HG03575 (cell line): ENCODE measurements at regions not wholly inside any gene's neighbourhood (a gene's known extent, or its start where the extent isn't known, plus 50 kb on each side); places are given as distances from the start of the nearest gene placed in this dataset.
"Not testable (repeated sequence)": the region's sequence is repeated elsewhere in the genome, so short reads cannot be mapped to it uniquely, and the experiment has no call there.

ENCODE experiments used
- ATAC-seq: cut with Tn5 transposase; IDR thresholded peaks from one replicate; pipeline ENCODE4 v1.9.1; 2021; ENCODE audit not compliant: unreplicated experiment, insufficient number of reproducible peaks, low FRiP score; ENCODE audit errors: extremely low read depth

DNA sequence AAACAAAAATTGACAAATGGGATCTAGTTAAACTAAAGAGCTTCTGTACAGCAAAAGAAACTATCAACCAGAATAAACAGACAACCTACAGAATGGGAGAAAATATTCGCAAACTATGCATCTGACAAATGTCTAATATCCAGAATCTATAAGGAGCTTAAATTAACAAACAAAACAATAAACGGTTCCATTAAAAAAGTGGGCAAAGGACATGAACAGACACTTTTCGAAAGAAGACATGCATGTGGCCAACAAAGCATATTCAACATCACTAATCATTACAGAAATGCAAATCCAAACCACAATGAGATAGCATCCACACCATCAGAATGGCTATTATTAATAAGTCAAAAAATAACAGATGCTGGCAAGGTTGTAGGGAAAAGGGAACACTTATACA is 50.5 kb upstream of the MED13L start:
- not testable (repeated sequence) for ATAC-seq

DNA sequence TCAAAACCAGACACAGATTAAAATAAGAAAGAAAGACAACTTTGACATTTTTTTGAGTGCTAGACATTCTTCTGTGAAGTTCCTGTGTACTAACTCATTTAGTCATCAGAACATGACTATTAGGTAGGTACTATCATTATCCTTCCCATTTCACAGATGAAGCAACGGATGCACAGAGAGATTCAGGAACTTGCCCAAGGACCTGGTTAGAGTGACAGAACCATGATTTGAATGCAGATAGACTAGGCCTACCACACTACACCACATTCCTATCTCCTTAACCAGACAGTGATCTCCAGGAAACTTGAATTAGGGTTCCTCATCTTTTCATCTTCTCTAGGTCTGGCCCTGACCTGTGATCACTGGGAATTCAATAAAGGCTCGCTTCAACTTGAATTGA is 54.4 kb upstream of the MED13L start:
- no peak for ATAC-seq

DNA sequence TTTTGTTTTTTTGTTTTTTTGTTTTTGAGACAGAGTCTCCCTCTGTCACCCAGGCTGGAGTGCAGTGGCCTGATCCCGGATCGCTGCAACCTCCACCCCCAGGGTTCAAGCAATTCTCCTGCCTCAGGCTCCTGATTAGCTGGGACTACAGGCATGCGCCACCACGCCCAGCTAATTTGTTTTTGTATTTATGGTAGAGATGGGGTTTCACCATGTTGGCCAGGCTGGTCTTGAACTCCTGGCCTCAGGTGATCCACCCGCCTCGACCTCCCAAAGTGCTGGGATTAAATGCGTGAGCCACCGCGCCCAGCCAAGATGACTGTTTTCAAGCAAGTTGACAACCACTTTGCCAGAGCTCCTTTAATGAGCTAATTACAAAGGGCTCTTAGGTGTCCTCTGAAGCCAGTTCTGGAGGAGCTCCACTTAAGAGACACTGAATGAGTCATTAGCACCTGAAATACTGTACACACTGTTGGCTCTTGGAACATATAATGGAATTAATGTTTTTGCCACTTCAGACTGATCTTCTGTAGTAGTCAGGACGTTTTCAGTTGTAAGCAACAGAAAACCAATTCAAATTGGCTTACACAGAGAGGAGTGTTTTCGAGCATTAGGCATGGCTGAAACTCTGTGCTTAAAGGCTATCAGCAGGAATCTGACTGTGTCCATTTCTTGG is 55.4 kb upstream of the MED13L start:
- no peak for ATAC-seq

DNA sequence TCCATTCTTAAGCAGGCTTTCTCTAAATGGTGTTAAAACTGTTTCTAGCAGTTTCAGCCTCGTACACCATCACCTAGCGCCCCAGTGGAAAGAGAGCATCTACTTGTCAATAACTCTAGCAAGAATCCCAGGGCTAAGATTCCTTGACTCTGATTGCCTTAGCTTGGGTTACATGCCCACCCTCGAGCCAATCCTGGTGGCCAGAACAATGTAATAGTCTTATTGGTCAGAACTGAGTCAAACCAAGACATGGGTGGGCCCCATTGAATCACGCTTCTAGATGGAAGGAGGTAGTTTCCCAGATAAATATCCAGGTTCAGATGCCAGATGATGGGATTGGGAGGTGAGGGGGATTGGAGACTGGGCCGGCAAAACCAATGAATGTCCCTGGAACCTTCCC is 55.9 kb upstream of the MED13L start:
- no peak for ATAC-seq

DNA sequence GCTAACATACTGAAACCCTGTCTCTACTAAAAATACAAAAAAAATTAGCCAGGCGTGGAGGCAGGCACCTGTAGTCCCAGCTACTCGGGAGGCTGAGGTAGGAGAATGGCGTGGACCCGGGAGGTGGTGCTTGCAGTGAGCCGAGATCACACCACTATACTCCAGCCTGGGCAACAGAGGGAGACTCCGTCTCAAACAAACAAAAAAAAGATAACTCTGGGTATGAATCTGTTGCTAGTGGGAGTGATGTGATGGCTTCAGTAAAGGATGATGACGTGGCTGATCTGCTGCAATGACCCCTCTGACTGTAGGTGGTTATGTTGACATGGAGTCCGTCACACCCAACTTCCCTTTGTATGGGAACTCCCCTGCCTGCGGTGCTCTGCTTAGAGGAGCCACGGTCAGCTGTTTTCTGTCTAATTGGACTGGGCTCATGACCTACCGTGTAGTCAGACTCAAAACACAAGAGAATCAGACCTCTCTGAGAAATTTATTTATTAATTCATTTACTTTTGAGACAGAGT is 59.1 kb upstream of the MED13L start:
- peak; percentile 47 for ATAC-seq

DNA sequence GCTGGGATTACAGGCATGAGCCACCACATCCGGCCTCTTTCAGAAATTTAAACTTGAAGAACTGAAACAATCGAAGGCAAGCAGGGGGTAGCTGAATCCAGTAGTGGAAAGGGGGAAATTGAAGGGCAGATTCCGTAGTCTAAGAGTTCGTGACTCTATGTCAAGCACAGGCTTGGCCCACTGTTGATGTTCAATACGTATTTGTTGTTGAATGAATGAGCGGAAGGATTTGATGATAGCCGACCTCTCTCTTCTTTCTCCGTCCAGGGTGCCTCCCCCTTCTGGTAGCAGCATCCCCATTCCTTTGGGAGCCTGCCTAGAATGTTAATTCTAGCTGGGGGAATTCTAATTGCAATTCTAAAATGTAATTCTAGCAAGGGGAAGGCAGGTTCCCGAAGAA is 59.8 kb upstream of the MED13L start:
- no peak for ATAC-seq

DNA sequence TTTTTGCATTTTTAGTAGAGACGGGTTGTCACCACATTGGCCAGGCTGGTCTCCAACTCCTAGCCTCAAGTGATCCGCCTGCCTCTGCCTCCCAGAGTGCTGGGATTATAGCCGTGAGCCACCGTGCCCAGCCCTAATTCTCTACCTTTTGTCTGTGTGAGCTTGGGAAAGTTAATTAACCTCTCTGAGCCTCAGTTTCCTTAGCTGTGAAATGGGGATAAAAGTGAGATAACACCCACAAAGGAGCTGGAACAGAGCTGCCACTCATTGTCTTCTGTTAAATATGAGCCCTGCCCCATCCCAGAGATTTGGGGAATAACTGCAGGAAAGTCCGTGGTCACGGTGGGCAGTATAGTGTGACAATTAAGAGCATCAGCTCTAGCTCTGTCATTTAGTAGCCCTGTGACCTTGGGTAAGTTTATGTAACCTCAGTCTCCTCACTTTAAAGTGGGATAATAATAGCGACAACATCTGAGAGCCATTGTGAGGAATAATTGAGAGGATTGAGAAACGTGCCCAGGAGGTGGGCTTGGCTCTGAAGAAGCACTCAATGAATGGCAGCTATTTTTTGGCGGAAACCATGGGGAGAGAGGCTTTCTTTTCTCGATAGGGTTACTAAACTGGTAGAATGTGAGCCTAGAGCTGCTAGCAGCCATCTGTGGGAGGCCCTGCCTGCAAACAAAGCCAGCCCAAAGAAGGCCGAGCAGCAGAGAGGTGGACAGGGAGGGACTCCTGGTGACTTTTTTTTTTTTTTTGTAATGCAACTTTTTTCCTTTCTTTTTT is 60.8 kb upstream of the MED13L start:
- ATAC-seq = no peak

DNA sequence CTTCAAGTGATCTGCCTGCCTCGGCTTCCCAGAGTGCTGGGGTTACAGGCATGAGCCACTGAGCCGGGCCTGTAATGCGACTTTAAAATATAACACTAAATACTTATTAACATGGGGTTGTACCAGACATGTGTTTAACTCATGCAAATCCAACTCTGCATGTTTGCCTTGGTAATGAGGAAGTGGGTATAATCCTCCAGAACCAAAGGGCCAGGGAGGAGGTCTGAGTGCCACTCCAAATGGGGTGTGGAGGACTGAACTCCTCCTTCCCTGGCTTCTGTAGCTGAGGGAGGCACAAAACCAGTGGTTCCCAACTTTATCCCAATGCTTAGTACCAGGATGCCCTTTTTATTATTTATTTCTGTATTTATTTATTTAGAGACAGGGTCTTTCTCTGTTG is 61.6 kb upstream of the MED13L start:
- ATAC-seq = no peak

DNA sequence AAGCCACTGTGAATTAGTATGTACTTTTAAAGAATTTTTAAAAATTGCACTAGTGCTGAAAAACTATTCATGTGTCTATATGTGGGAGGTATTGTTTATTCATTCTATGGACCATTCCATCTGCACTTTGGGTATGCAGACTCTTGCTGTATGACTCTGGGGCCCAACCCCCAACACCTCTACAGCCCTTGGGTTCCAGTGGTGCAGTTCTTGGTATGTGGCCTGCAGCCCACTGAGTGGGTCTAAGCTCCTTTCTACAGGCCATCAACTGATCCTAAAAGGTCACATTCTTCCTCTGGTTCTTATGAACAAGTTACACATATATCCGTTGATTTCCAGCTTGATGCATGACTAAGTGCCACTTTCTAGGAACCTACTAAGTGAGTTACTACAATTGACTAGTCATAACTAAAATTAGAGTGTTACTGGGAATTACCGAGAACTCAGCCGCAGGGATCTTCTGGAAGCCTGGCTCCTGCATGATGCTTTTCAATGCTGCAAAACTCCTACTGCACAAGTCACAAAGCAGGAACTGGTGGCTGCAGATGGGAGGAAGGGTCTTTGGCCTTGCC is 62.4 kb upstream of the MED13L start:
- ATAC-seq = no peak

DNA sequence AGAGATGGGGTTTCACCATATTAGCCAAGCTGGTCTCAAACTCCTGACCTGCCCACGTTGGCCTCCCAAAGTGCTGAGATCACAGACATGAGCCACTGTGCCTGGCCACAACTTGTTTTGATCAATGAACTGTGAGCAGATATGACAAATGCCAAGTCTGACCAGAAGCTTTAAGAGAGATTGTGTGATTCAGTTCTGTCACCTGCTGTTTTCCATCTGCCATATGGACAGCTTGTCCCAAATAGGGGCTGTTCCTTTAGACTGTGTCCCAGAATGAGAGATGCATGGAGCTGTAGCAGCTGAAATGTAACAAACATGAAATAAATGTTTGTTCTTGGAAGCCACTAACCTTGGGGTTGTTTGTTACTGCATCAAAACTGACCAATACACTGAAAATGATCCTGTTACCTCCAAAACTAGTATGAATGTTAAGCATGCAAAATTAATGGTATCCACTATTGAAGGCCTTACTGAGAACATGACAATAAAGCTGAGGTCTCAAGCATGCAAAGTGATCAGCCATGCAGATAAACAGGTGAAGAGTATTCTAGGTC is 65.9 kb upstream of the MED13L start:
- ATAC-seq = no peak

DNA sequence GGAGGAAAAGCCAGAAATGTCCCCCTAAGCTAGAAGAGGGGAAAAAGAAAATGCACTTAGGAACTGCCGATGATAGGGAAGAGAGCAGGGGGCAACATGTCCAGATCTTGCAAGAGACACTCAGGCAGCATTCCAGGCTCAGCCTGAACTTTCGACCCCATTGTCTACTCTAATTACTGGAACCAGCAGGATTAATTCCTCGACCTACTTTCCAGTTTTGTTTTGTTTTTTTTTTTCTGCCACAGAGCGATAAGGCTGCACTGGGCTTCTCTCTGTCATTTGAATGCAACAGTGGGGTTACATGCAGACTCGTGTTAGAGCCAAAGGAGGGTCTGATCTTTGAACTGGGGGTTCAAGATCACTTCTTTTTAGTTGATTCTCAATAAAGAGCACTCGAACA is 68.7 kb upstream of the MED13L start:
- ATAC-seq = no peak

DNA sequence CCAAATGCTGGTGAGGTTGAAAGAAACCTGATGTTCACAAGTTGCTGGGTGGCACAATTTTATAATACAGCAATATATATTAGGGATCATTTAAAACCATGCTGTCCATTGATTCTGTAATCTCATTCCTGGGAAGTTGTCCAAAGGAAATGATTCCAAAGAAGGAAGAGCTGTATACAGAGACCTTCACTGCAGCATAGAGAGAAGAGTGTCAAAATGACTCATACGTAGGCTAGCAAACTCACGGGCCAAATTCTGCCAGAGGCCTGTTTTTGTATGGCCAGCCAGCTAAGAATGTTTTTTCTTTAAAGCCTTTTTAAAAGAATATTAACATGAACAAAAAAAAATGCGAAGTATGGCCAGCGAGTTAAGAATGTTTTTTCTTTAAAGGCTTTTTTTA is 69.2 kb upstream of the MED13L start:
- no peak for ATAC-seq

DNA sequence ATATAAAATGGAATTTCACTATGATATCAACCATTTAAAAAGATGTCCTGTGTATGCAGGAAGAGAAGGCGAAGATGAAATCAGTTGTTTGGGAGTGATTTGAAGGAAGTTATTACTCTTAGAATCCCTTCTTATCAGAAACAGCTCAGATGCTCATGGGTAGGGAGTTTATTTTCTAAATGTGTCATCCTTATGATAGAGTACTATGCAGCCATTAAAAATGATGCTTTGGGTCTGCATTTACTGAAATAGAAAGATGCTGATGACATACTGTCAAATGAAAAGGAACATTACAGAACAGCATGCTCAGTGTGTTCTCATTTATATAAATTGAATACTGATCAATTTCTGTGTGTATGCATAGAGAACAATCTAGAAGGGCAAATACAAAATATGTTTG is 69.8 kb upstream of the MED13L start:
- ATAC-seq = no peak

DNA sequence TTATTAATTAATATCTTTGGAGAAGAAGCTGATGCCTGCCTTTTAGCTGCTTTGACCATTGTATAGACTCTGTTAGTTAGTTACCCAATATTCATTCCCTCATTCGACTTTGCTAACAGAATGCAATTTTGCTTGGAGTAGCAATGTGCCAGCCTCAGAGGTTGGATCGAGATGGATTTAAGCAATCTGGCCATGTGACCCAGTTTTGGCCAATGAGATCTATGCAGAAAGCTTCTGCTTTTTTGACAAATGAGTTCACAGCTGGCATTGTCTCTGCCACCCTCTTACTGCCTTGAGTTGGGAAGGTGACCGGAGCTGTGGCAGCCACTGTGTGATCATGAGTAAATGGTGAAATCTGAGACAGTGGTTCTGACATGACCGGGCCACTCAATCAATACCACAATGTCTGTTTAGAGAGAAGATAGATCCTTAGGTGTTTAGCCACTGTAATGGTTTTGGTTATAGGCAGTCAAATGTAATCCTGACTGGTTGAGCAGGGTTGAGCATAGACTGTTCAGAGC is 74.9 kb upstream of the MED13L start:
- ATAC-seq = no peak

DNA sequence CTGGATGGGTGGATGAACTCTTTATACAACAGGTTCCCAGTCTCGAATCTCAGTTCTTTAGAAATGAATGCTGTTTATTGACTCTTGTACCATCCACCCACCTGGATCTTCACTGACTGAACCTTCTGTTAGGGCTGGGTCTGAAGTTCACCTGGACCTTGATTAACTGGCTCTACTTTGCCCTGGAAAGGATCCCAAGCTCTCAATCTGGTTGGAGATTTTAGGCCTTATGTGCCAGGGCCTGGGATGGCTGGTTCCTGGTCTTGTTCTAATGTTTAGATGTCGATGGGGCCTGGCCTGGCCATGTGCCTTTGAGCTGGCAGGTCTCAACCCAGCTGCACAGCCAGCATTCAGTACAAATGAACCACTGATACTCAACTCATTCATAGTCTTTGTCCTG is 76.5 kb upstream of the MED13L start:
- ATAC-seq = no peak

DNA sequence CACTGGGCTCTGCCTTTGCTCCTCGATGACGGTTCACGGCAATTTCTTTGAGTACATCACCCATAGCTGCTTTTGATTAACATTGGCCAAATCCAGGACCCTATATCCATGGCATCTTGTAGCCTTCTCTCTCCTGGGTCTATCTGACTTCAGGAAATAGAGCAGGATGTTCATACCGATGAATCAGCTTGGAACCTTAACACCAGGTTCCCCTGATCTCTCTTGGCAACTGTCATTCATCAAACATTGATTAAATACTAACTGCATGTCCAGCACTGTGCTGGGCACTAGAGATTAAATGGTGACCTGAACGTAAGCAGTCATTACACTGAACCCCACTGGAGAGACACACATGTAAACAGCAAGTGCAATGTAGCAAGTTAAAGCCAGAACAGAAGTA is 77.0 kb upstream of the MED13L start:
- no peak for ATAC-seq

DNA sequence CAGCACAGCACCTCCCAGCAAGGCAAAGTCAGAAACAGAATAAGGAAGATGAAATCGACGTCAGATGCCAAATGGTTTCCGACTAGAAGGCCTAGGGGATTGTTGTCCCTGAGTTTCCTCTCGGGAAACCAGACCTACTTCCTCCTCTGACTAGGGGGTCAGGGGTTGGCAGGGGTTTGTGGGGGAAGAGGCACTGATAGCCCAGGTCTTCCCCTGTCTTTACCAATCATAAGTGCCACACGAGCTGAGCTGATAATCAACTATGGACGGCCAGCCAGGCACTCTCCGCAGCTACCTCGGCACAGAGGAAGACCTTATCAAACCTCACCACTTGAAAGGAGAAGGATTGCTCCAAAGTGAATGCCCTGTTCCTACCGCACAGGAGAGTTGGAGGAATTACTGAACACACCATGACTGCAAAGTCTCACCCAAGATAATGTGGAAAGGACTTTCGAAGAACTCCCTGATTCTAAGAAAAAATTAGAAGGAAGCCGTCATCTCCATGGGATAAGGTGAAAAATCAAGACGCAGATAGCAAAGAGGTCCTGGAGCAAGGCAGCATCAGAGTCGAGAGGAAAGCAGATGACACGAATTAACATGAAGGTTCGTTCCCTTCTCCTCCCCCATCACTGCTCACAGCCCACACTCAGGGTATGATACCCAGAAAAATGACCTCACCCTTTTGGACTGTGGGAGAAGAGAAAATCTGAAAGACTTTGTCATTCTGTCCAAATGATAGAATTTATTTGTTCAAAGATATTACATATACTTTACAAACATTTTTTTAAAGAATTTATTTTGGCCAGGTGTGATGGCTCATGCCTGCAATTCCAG is 77.7 kb upstream of the MED13L start:
- no peak for ATAC-seq

DNA sequence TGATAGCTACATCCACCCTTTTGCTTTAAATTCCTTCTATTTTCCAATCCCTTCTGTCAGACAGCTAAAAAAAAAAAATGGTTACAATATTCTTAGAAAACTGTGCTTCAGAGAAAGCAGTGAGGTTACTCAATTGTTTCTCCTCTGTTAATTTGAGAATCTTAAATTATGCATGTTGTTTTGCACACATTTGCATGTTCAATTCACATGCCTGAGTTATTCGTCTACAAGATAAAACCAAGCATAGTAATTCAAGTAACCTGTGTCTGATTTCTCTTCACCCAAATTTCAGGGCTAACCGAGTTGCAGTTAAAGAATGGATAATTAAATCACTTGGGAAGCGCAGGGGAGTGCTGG is 81.0 kb upstream of the MED13L start:
- no peak for ATAC-seq
